Stimulated activated CD4-positive, alpha-beta T cell treated with anti-CD3 and anti-CD28 coated beads, Interleukin-4, amount 100 ng/mL, for 4 hours (primary cell): ENCODE measurements at regions not wholly inside any gene's neighbourhood (a gene's known extent, or its start where the extent isn't known, plus 50 kb on each side); places are given as distances from the start of the nearest gene placed in this dataset.
"Not testable (repeated sequence)": the region's sequence is repeated elsewhere in the genome, so short reads cannot be mapped to it uniquely, and the experiment has no call there.

Experiments used
- DNase-seq, 2 experiments: peaks; one replicate each; pipeline ENCODE4 v3.0.0-alpha.2; 2020

DNA sequence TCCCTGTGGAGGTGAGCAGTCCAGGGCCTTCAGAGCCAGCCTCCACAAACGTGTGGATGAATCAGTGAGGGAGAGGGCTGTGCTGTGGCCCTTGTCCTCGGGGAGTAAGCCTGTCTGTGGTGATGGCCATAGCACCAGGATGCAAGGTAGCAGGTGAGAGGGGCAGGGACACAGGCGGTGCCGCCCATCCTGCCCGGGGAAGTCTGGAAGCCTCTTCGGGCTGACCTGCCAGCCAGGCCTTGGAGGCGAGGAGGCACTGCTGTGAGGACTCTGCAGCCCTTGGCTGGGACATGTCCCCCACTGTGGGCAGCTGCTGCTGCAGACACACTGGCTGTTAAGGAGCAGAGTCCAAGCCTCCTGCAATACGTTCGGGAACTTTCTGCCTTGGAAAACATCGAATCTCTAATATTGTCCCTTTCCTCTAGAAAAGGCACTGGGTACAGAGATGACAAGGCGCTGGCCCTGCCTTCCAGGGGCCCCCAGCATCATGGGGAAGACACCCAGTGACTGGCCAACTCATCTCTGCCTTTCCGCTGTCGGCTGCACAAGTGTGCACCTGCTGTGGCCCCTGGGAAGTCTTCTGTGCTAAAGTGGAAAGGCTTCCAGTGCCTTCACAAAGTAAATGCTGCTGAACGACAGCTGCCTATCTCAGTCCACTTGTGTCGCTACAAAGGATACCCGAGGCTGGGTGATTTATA, 101.4 kb downstream of the ADRA2C start:
- no peak for DNase-seq

DNA sequence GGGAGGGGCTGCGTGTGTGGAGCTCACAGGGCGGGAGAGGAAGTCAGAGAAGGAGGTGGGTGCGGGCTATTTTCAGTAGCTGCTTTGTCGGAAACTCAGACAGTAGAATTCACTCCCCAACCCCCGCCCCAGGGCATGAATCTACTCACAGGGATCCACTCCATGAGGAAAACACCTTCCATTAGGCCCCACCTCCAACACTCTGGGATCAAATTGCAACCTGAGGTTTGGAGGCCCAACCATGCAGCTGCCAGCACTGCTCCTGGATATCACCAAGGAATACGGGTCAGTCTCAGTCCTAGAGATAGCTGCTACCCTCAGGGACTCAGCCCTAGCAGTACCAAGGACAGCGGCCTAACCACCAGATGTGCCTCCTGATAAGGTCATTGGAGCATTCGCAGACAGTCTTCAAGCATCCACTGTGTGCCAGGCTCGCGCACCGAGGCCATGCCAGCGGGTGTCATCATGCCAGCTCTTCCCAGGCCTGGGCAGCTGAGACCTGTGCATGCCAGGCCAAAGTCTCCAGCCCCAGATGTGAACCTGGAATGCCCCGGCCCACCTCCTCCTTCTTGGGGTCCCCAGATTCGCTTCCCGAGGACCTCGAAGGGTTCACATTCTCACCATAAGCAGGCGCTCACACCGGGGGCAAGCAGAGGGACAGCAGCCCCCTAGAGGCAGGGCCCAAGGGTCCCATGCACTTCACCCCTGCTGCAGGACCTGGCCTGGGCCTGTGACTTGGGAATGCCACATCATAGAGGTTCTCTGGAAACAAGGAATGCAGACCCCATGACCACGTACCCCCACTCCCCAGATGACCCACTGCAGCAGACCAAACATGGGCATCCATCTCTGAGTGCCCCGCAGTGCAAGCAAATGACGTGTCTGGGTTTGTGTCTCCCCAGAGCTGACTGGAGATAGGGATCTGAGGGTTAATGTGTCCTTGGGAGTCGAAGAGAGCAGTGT, 102.3 kb downstream of the ADRA2C start:
- DNase-seq: no peak

DNA sequence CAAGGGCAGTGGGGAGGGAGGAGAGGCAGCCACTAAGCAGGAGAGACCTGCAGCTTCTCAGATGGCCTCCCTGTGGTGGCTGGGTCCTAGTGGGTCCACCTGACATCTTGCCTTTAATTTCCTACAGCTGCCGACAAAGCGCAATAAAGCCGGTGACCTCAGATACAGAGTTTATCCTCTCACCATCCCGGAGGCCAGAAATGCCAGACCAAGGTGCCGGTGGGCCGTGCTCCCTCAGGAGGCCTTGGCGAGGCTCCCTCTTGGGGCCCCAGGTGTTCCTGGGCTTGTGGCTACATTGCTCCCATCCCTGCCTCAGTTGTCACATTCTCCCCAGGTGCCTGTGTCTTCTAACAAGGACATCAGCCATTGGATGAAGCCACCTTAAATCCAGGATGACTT, 103.0 kb downstream of the ADRA2C start:
- DNase-seq: no peak

DNA sequence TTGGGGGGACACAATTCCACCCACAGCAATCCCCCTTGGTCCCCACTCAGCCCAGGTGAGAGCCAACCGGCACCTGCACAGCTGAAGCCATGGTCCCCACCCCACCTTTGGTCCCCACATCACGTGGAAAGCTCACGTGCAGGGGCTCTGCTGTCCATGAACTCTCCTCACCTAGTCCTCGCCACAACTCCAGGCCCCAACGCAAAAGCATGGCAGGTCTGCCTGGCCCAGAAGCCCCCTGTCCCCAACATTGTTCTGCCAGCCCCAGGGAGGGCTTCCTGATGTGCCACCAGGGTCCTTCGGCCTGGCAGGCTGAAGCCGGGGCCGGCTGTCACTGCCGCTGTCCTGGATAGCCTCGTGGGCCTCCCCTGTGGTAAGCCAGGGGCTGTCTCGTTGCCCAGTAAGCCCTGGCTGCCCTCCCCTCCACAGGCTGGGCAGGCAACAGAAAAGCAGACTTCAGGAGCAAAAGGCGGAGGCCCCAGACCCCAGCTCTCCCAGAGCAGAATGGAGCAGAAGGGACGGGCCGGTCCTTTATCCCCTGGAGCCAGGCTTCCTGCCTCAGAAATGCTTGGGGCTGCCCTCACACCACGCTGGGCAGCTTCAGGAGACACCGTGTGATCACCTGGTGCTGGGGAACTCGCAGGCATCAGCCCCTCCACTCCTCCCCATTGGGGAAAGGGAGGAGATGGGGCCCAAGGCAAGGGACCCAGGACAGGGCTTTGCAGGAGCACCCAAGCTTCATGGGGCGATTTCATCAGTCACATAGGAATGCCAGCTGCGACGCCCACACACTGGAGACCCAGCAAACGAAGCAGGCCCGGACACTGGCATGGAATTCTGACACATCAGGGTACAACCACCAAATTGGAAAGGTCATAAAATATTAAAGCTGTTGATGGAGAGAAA, 103.7 kb downstream of the ADRA2C start:
- no peak for DNase-seq

DNA sequence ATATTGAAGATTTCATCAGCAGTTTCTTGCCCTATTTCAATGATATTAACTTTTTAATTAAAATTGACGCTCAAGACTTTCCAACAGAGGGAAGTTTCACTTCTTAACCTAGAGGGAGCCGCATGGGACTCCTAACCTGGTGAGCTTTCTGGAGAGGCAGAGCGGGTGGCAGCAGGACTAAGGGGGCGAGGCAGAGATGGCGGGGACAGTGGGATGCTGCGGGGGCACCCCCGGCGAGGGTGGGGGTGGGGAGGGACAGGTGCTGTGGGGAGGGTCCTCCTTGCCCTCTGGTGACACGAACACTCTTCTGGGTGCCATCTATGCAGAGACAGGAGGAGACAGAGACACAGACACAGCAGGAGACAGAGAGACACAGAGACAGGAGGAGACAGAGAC, 104.4 kb downstream of the ADRA2C start:
- no peak for DNase-seq

DNA sequence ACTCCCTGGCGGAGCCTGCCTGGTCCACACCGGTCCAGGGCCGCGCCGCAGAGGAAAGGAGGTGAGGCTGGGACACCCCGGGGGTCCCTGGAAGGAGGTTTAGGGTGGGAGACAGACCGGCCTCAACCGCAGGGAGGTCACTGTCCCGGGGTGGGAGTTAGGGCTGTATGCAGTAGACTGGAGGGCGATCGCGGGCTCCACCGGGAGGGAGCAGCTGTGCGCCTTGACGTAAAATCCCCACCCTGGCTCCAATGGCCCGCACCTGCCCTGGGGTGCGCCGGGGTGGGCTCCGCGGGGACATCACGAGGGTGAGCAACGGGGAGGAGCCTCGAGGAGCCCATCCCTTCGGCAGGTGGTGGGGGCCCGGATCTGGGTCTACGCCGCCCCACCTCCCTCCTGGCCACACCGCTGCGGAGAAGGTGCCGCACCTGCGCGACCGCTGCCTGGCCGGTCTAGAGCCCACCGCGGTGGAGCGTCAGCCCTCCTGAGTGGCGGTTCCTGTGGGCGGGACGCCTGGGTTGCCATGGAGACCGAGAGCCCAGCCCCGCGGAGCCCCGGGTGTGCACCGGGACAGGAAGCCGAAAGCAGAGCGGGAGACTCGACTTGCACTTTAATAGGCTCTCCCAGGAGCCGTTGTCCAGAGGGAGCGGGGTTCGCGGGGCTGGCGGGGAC, 105.1 kb downstream of the ADRA2C start:
- no peak for DNase-seq

DNA sequence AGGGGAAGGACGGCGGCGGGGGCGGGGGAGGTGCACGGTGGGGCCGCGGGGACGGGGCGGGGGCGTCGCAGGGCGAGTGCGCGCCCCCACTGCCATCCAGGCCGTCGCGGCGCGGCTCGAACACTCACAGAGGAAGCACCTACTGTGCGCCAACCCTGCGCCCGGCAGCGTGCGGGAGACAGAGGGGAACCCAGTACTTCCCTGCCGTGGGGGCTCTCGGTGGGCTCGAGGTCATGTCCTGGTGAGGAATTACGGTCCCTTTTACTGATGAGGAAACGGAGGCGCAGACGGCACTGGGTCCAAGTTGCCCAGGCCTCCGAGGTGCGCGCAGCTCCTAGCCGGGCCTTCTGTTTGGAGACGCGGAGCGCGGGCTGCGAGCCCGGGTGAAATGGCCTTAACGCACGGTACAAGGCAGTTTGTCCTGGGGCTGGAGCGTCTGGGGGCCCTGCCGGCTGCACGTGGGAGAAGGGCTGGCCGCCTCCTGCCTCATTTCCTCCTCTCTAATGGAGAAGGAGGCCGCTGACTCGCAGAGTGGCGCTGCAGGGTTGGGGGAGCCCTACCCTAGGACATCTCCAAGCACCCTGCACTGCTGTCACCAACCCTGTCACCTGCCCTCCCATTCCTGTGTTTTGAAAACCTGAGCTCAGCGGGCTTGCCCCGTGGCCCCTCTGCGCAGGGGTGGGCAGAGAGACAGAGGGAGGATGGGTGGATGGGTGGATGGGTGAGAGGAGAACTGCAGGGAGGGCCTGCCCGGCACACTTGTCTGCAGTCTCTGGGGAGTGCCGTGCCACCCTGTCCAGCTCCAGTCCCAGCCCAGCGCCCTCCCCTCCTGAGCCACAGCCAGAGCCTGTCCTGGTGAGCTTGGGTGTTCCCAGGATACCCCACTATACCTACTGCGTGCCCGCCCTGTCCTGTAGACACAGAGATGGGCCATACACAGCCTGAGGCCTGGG, 106.0 kb downstream of the ADRA2C start:
- no peak for DNase-seq

DNA sequence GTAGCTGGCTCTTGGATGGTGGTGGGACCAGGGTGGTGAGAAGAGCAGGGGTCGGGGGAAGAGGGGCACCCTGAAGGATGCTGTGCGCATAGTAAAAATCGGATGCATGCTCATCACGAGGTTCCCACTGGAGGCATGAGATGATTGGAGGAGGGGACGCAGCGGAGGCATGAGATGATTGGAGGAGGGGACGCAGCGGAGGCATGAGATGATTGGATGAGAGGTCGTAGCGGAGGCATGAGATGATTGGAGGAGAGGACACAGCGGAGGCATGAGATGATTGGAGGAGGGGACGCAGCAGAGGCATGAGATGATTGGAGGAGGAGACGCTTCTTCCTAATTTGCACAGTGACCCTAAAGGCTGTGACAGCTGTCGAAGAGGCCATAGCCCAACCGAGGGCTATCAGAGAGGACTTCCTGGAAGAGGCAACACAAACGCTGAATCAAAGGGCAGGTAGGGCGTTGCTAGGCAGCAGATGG, 106.7 kb downstream of the ADRA2C start:
- no peak for DNase-seq

DNA sequence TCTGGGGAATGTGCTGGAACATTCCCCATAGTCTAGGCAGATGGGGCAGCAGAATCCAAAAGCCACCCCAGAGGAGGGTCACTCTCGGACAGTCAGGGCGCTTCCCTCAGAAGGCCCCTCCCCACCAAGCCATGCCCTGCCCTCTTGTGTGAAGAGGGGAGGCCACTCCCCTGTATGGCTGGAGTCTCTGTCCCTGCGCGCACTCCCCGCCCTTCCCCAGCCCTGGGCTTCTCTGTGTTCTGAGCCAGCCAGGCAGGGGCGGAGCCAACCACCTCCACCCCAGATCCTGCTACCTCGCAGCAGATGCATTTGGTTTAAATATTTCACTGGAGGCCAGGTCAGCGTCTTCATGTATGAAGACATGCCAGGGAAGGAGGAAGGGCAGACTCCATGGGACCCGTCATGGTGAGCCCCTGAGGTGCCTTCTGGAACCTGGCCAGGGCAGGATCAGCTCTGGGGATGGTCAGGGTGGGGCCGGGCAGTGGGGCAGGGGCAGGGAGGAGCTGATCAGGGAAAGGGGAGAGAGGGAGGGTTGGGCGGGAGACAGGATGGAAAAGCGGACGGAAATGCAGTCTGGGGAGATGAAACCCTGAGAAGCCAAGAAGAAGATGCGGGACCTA, 107.3 kb downstream of the ADRA2C start:
- DNase-seq: no peak

DNA sequence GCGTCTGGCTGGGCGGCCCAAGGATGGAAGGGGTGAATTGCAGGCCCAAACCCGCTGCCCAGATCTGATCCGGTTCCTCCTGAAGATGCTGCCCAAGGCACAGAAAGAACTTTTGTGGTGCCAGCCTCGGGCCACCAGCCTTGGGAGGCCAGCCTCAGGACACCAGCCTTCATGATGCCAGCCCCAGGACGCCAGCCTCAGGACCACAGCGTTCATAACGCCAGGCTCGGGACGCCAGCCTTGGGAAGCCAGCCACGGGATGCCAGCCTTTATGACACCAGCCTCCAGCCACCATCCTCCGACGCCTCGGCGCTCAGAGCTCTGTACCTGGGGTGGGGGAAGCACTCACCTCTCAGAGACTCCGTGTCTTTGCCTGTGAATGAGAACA, 107.8 kb downstream of the ADRA2C start:
- DNase-seq: no peak

DNA sequence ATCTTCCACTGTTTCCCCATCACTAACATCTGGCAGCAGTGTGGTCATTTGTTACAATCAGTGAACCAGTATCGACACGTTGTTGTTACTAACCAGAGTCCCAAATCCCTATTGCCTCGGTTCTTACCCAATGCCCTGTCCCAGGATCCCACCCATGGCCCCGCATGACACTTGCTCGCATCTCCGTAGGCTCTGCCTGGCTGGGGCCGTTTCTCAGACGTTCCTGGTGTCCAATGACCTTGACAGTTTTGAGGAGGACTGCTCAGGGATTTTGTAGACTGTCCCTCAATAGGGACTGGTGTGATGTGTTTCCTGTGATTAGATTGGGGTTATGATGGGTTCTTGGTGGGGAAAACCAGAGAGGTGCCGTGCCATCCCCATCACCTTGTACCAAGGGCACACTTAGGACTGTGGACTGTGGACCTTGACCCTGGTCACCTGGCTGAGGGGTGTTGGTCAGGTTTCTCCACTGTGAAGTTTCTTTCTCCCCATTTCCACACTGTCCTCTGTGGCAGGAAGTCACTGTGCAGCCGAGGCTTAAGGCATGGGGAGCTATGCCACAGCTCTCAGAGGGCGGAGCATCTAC, 108.4 kb downstream of the ADRA2C start:
- DNase-seq: no peak

DNA sequence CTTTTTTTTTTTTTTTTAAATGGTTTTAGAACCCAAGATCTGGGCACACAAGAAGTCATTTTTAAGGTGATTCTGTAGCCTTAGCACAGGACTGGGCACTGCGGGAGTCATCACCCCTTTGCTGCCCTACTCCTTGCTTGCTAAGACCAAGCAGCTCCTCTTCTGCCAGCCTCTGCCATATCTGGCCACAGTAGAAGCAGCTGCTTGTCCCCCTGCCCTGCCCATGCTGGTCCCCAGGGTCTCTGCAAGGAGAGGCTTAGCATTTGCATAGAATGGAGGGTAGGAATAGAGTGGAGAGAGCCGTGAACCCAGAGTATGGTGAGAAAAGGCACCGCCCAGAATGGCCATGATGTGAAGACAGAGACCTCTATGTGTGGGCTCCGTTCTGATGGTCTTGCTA, 109.3 kb downstream of the ADRA2C start:
- no peak for DNase-seq

DNA sequence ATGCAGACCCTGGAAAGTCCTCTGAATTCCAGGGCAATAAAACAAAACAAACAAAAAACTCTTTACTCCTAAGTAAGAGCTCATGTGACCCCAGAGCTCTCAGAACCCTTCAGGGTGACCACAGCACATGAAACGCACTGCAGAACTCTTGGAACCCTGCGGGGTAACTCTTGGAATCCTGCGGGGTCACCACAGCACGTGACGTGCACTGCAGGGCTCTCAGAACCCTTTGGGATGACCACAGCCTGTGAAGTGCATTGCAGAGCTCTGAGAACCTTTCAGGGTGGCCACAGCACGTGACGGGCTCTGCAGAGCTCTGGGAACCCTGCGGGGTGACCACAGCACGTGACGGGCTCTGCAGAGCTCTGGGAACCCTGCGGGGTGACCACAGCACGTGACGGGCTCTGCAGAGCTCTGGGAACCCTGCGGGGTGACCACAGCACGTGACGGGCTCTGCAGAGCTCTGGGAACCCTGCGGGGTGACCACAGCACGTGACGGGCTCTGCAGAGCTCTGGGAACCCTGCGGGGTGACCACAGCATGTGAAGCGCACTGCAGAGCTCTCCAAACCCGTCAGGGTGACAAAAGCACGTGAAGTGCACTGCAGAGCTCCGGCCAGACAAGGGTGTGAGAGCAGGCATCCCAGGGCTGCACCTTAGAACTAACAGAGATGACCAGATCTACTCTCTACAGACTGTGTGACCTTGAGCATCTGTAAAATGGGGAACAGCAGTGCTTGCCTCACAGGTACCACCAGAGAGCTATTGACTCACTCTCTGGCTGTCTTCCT, 110.1 kb downstream of the ADRA2C start:
- DNase-seq: not testable (repeated sequence)

DNA sequence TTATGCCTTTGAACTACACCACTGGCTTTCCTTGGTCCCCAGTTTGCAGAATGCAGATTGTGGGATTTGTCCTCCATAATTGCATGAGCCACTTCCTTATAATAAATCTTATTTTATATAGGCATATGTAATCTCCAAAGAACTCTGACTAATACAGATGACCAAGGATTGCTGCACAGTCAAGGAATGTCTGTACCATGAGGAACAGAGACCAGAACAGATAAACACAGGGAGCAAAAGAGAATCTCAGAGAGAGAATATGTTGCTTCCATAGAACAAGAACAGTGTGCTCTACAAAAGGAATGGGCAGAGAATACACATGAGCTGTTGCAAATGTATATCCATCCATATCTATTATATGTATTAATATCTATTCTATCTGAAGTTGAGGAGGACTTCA, 111.1 kb downstream of the ADRA2C start:
- no peak for DNase-seq

DNA sequence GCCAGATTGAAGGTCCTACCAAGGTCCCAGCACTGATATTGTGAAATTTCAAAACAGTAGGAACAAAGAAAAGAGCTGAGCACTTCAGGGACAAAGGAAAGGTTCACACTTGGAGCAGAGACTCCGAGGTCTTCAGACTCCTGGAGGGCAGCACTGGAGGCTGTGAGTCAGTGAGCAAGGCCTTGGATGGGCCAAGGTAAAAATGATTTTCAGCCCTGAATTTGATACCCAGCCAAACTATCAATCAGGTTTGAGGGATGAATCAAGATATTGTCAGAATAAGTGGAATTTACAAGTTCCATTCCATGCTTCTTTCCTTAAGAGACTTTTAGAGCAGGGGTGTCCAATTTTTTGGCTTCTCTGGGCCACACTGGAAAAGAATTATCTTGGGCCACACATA, 111.7 kb downstream of the ADRA2C start:
- no peak for DNase-seq

DNA sequence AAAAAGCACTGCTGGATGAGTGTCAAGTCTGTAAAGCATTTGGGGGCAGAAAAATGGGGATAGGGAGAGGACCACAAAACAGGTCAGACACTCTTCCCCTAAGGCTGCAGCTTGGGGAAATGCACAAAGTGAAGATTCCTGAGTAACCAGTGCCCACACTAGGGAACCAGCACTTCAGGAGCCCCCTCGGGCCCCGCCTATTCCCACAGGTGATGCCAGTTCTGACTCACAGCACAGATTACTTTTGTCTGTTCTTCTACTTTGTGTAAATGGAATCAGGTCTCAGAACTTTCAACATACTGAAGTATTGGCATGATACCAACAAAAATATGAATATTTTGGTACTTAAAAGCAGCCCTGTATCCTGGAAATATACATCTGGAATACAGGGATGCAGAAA, 112.5 kb downstream of the ADRA2C start:
- DNase-seq: no peak

DNA sequence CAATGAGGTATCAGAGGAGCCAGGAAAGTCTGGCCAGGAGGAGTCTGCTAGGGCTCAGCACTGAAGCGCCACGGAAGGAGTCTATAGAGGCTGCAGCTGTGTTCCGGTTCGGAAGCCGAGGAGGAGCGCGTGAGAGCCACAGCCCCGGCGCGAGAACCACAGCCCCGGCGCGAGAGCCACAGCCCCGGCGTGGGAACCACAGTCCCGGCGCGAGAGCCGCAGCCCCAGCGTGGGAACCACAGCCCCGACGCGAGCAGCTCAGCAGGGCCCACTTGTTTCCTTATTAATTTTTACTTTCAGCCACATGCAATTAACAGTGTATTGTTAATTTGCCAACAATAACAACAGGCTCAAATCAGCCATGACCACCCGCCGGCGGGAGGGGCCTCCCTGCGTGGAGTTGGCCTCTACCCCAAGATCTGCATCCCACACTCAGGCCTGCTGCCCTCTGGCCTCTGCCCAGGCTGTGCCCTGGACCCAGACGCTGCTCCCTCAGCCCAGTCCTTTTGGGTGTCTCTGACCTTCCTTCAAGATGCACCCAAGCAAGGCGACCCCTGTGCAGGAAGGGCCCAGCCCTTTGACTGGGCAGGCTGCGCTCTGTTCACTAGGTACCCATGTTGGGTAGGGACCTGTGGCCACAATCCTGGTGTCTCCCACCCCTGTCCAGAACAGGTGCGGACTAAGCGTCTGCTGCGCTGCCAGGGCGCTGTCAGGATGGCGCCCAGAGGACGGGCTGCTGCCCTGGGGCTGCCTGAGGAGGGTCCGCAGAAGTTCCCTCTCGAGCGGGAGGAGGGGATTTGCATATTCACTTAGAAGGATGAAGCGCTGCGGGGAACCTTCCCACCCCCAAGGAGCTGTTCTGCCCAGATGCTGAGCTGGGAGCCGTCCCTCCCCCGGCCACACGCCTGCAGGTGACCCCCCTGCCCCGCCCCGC, 113.8 kb downstream of the ADRA2C start:
- no peak for DNase-seq

DNA sequence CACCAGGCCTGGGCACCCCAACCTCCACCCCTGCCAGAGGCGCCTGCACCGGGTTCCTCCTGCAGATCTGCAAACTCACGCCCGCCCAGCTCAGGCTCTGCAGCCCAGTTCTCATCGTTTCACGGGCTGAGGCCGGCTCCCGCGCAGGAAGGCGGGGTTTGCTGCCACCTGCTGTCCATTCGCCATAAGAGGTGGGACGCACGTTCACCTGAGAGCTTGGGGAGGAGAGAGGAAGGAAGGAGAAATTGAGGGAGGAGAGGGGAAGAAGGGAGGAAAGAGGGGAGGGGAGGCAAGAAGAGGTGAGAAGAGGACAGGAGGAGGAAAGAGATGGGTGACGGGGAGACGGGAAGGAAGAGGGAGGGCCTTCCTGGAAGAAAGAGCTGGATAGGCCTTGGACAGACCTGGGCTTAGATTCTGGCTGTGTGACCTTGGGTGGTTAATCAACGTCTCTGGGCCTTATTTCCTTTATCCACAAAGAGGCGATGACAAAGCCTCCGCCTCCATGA, 114.5 kb downstream of the ADRA2C start:
- DNase-seq: peak; percentile 53 to 68
